ENCODE measurements at regions not wholly inside any gene's neighbourhood (a gene's known extent, or its start where the extent isn't known, plus 50 kb on each side); places are given as distances from the start of the nearest gene placed in this dataset.
"Not testable (repeated sequence)": the region's sequence is repeated elsewhere in the genome, so short reads cannot be mapped to it uniquely, and the experiment has no call there.

DNA sequence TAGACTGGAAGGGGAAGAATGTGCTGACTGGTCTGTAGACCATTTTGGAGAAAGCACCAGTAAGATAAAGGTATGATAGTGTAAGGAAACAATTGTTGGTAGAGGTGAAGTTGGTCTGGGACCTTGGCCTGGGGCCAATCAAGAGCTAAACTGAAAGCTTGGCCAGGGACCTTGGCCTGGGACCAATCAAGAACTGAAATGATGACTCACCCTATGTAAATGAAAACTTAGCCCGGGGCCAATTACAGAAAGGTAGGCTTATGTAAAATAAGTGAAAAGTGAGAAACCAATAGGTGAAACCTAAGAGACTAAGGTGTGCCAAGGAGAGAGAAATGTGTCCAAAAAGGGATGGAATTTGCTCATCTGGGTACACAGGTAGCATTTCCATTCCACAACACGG is 776.0 kb downstream of the C12orf50 start:
- DNase-seq (ENCODE audit: low spot score): no peak

DNA sequence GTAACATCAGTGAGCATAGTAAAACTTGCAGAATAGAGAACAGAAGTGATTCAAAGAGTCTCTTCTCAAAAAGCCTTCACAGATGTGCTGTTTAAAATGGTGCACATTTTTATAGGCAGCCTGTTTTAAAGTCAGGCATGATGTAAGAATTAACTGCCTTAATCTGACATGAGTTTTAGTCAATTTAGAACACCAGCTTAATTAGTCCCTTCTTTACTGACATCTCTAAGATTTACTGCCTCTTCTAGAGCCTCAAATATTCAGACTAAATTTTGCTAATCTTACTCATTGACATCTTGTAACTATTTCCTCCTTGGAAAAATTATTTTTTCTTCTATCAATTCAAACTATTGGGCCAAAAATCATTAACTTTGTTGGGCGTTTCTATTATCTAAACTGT is 782.5 kb downstream of the C12orf50 start:
- no peak for DNase-seq (ENCODE audit: low spot score)

DNA sequence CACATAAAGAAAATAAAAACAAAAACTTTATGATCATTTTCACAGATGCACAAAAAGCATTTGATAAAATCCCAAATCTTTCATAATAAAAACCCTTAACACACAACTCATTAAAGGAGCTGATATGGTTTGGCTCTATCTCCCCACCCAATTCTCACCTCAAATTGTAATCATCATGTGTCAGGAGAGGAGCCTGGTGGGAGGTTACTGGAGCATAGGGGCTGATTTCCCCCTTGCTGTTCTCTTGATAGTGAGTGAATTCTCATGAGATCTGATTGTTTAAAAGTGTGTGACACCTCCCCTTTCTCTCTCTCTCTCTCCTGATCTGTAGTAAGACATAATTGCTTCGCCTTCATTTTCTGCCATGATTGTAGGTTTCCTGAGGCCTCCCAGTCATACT is 790.7 kb downstream of the C12orf50 start:
- no peak for DNase-seq (ENCODE audit: low spot score)

DNA sequence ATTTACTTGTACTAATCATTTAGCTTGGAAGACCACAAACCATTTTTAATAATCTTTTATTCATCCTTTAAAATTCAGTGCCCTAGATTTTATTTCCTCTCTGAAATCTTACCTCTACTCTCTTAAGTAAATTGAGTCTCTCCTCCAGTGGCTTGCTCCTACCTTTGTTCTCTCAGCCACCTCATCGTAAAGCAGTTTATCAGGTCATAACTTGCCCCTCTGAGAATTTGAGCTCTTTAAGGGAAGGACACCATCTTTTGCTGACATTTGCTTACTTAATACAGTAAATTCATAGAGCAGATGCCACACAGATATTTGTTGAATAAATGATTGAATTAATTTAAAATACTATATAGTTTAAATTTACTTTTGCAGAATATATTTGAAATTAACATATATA is 794.3 kb downstream of the C12orf50 start:
- DNase-seq (ENCODE audit: low spot score): no peak

DNA sequence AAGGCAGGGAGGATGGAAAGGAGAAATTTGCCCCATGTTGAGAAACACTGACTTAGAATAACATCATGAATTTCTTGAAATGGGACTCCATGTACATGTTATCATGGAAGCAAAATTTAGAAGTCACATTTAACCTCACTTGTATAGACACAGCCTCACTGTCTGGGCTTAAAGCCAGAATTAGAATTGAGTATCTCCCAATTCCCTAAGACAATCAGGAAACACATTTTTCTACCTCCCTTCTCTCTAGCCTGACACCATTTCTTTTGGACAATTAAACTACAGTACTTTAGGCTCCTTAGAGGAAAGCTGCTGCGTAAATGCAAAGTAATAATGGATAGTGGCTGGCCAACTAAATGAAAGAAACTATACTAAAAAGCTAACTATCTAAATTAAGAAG is 795.5 kb downstream of the C12orf50 start:
- DNase-seq (ENCODE audit: low spot score): no peak

DNA sequence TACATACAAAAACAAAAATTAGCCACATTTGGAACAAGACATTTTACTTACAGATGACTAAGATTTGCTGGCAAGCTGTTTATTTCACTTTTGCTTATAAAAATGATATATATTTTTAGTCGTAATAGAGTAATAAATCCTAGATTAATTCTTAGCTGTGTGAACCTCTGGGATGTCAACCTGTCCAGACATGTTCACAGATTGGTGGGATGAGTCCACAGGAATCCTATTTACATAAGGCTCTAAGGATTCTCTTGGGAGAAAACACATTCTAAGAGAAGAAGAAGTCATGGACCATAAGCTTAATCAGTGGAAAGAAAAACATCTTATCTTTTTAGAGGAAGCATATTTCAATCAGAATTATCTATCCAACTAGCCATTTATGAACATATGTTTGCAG is 797.4 kb downstream of the C12orf50 start:
- no peak for DNase-seq (ENCODE audit: low spot score)

DNA sequence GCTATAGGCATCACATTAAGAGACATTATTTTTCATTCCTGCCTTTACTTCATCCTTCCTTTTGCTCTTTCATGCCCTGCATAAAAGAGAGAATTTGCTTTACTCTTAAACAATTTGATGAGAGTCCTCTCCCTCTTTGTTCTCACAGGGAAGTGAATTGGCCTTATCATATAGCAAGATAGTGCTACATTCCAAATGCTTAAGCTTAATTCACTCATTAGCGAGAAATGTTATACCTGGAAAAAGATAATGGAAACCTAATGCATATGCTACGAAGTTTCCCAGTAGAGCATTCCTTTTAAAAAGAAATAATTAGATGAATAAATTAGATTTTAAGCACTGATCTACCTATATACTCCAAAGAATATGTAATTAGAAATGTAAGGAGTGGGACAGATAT is 798.8 kb downstream of the C12orf50 start:
- DNase-seq (ENCODE audit: low spot score): no peak

DNA sequence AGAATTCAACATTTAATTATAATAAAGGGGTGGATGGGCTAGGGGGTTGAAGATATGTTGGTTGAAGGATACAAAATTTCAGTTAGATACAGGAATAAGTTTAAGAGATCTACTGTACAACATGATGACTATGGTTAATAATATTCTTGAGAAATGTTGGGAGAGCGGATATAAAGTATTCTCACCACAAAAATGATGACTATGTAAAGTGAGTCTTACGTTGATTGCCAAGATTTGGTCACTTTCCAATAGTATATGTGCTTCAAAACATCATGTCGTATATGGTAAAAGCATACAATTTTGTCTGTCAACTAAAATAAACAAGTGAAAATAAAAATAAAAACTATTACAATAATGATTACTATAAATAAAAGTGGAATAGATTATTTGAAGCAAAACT is 802.0 kb downstream of the C12orf50 start:
- DNase-seq (ENCODE audit: low spot score): no peak

DNA sequence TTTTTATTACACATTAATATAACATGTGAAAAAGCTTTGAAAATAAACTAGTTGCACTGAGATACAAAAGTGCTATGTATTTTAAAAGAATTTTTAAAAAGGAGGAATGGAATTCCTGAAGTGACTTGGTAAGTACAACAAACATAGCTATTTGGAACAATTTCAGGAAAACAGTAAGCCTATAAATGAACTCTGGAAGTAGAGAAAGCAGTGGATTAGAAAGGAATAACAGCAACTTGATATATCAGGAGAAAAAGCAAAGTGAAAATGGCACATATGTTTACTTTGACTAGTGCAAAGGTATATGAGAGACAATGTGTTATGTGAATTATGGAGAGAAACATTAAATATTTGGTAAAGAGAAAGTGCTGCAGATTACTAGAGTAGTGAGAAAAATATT is 811.7 kb downstream of the C12orf50 start:
- DNase-seq (ENCODE audit: low spot score): no peak

DNA sequence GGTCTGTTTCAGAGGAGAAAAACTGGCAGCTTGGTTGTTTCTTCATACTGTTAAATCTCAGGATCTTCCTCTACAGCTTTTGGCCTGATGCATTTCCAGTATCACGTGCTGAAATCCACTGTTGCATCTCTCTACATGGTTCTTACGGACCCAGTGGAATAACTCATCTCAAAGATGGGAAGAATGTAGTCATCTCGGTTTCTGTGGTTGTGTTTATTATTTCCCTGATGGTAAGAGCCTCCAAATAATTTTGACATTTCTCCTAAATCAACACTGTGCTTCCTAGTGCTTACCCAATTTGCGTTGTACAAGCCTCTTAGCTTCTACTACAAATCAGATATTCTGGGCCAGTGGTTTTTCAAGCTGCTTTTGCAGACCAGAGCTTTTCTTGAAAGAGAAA is 812.8 kb downstream of the C12orf50 start:
- no peak for DNase-seq (ENCODE audit: low spot score)

DNA sequence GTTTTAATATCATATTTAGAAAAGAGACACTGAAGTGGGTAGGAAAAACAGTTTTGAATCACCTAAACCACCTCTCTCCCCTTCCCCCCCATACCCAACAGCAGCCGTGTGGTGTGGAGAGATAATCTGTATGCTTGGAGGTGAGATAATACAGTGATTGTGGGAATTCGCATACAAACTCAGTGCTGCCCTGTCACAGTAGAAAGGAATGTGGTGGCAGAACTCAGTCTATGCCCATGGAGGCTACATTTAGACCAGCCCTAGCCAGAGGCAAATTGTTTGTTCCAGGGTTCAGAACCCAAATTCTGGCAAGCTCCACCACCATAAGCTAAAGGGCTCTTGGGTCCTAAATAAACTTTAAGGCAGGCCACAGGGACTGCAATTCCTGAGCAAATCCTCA is 827.0 kb downstream of the C12orf50 start:
- no peak for DNase-seq (ENCODE audit: low spot score)

DNA sequence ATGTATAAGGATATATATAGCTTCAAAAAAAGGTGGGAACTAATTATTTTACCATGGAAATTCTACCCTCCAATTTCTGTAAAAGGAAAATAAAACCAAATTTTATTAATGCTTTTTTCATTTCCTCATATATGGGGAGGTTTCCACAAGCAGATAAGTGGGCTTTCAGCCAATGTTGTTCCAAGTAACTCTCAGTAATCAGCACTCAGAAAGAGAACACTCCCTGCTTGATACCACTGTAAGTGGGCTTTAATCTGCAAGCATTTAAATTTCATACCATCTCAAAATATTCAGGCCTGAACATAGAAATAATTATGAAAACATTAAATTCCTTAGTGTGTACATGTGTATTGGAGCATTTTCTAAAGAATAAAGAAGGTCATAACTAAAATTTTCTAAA is 827.6 kb downstream of the C12orf50 start:
- no peak for DNase-seq (ENCODE audit: low spot score)

DNA sequence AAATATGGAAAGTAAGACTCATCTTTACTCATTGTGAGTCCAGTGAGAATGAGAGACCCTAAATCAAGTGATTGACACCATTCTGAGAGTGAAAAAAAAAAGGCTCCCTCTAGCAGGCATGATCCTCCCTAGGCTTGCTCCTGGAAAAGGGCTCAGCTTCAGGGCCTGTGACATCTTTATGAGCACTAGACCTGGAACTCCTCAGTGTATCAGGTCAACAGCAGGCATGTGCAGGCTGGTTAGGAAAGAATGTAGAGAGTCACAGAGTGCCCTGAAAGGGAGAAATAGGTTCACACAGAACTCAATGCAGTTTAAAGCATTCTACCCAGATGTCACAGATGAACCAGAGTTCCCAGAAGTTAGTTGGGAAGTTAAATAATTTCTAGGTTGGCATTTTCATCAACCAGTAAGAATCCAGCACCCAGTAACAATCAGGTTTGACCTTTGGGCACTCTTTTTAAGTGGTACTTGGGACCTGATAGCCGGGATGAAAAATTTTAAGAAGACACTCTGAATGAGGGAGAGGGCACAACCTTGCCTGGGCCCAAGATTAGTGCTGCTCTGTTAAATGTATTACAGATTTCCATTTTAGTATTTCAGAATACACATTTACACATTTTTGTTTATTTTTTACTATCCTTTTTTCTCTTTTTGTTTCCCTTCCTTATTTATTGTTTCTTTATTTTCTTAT is 828.8 kb downstream of the C12orf50 start:
- DNase-seq (ENCODE audit: low spot score): no peak

DNA sequence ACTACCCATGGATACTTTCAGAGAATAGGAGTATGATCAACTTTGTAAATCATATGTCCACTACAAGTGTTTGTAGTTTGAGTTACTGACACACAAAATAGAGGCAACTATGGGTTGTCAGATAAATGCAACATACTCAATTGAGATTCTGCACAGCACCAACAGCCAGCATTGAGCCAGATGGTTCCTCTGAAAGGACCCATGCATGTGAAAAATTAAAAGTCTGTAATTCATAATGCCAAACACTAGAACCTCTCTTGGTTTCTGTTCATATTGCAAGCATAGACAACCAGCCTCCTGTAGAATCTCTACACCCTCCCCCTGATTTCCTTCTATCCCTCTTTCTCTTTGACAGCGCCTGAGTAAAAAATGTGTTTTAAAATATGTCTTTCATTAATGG is 831.0 kb downstream of the C12orf50 start:
- no peak for DNase-seq (ENCODE audit: low spot score)

DNA sequence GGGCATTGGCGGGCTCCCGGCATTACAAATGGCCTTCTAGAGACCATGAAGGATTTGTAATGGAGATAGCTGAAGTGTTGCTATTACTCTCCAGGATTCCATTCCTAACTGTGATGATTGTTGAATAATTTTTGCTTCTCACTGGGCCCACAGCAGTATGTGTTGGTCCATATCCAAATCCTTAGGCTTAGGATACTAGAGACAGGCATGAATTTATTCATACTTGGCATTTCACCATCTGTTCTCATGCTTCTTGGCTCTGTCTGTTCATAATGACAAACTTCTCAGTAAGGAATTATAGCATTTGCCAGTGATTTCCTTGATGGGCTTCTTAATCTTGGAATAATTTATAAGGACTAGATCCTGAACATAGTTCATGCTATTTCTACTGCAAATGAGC is 832.9 kb downstream of the C12orf50 start:
- DNase-seq (ENCODE audit: low spot score): no peak

DNA sequence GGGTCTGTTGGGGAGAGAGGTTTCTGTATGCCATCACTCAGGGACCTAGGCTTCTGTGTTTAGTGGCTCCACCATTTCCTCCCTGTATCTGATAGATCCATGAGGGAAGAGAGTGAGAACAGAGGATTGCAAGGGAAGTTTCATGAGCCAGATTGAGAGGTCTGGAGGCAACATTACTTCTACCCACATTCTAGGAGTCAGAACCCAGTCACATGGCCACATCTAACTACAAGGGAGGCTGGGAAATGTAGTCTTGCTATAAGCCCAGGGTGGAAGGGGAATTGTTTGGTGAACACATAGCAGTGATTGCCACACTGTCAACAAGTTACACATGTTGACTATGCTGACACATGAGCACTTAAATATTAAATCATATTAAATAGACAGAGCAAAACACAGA is 834.8 kb downstream of the C12orf50 start:
- not testable (repeated sequence) for DNase-seq (ENCODE audit: low spot score)

DNA sequence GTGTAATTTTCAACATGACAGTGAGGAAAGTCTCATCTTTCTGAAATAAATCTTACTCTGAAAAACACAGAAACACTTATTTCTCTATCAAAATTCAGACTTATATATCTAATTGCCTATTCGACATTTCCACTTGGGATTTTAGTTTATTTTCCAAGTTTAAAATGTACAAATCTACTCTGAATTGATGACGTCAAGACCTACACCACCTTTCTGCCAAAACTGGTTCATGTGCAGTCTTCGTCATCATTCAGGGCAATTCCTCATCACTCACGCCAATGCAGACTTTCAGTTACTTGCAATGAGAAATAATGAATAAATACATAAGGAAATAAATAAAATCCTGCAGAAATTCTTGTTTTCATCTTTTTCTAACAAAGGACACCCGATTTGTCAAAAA is 843.8 kb downstream of the C12orf50 start:
- no peak for DNase-seq (ENCODE audit: low spot score)

DNA sequence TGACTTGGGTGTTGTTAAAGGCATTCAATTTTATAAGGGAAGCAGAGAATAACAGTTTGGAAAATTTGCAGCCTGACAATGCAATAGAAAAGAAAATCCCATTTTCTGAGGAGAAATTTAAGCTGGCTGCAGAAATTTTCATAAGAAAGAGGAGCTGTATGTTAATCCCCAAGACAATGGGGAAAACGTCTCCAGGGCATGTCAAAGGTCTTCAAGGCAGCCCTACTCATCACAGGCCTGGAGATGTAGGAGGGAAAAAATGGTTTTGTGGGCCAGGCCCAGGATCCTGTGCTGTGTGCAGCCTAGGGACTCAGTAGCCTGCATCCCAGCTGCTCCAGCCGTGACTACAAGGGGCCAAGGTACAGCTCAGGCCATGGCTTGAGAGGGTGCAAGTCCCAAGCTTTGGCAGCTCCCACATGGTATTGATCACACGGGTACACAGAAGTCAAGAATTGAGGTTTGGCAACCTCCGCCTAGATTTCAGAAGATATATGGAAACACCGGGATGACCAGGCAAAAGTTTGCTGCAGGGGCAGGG is 846.4 kb downstream of the C12orf50 start:
- no peak for DNase-seq (ENCODE audit: low spot score)

DNA sequence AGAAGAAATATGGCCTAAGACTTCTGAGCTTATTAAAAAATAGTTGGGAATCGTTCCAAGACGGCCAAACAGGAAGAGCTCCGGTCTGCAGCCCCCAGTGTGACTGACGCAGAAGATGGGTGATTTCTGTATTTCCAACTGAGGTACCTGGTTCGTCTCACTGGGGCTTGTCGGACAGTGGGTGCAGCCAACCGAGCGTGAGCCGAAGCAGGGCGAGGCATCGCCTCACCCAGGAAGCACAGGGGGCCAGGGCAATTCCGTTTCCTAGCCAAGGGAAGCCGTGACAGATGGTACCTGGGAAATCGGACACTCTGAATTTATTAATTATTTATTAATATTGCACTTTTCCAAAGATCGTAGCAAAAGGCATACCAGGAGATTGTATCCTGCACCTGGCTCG is 857.8 kb downstream of the C12orf50 start:
- DNase-seq (ENCODE audit: low spot score): no peak

DNA sequence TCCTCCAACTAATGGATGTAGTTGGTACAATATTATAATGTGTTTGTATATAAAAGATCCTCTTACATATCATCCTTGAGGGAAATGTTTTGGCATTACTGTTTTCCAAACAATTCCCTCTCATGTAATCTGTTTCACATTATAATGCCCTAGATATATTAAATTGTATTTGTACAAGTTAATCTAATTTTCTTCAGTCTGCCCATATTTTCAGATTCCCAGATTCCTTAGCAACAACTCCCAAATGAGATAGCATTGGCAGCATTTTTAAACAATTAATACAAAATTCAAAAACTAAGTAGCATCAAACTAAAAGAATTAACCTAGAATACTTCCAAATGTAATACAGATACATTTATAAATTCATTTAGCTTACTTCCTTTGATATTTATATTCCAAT is 860.2 kb downstream of the C12orf50 start:
- no peak for DNase-seq (ENCODE audit: low spot score)

DNA sequence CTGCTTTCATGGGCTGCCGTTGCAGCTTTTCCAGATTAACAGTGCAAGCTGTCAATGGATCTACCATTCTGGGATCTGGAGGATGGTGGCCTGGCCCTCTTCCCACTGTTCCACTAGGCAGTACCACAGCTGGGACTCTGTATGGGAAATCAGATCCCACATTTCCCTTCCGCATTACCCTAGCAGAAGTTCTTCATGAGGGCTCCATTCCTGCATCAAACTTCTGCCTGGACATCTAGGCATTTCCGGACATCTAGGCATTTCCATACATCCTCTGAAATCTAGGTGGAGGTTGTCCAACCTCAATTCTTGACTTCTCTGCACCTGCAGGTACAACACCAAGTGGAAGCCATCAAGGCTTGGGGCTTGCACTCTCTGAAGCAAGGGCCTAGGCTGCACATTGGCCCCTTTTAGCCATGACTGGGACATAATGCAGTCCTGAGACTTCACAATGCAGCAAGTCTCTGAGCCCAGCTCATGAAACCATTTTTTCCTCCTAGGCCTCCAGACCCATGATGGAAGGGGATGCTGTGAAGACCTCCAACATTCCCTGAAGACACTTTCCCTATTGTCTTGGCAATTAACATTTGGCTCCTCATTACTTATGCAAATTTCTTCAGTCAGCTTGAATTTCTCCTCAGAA is 863.3 kb downstream of the C12orf50 start:
- DNase-seq (ENCODE audit: low spot score): no peak

DNA sequence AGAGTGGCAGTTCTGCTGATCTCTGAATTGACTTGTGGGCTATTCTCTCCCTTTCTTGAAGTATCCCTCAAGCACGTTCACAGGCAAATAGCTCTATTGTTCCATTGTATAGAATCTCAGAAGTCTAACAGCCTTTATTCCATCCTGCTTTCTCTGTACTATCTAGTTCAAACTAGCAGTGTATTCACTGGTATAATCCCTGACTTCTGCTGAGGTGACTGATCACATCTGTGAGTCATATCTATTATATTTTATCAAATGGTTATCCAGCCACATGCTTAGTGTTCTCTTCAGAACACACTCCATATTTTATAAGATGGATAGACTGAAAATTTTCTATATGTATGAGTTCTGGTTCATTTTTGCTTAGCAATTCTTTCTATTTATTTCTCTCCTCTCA is 866.1 kb downstream of the C12orf50 start:
- no peak for DNase-seq (ENCODE audit: low spot score)

DNA sequence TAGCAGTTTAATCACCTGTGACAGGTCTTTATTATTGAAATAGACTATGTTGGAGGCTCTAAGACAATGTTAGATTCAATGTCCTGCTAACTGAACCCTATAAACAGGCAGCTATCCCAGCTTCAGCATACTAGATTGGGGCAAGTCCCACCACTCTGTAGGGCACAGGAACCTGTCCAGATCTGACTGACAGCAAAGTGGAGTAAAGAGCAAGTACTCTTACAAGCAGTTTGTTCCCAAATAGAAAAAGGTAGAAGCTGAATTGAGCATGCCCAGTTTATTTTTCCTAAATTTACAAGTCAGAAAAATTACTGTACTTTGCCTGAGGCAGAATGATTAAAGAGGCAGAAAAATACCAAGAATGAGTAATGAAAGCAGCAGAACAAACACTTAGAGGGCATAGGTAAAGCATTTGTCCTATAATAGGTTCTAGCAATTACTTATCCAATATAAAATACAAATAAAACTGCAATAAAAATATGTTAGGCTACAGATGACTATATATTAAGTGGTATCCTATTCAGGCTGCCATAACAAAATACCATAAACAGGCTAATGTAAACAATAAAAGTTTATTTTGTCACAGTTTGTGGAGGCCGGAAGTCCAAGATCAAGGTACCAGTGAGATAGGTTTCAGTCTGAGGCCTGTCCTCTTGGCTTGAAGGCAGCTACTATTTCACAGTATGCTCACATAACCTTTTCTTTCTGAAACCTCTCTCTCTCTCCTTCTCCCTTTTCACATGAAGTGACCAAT is 868.2 kb downstream of the C12orf50 start:
- no peak for DNase-seq (ENCODE audit: low spot score)

Data from globus pallidus (tissue), 1 donor.